KG1 (cell line): ENCODE measurements at regions not wholly inside any gene's neighbourhood (a gene's known extent, or its start where the extent isn't known, plus 50 kb on each side); places are given as distances from the start of the nearest gene placed in this dataset.

Source experiments
- DNase-seq: peaks from one replicate; lab custom pipeline; 2025; lab: John Stamatoyannopoulos, UW

GRCh38 chr4:4637710-4638109 is 95.9 kb upstream of the STX18 start:
- no peak for DNase-seq

DNA sequence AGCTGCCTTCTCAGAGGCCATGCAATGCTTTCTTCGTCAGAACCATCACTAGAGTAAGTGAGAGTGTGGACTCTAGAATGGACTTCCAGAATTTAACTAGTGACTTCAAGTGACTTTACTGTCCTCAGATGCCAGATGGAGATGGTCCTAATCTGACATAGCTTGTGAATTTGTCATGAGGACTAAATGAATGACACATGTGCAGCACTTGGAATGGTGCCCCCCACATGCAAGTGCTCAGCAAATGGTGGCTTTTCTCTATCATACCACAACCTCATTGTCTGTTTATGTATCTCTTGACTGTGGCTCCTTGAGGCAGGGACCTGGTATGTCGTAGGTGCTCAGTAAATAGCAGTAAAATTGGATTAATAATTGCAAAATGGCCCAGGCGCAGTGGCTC is 91.6 kb upstream of the STX18 start:
- DNase-seq = no peak

DNA sequence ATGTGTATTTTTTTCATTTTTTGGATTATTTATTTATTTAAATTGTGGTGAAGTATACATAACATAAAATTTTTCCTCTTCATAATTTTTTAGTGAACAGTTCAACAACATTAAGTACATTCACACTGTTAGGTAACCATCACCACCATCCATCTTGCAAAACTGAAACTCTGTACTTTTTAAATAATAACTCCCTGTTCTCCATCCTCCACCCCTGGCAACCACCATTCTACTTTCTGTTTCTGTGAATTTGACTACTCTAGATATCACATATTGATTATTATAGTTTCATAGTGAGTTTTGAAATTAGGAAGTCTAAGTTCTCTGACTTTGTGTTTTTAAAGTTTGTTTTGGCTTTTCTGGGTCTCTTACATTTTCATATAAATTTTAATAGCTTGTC is 89.3 kb upstream of the STX18 start:
- DNase-seq = no peak

DNA sequence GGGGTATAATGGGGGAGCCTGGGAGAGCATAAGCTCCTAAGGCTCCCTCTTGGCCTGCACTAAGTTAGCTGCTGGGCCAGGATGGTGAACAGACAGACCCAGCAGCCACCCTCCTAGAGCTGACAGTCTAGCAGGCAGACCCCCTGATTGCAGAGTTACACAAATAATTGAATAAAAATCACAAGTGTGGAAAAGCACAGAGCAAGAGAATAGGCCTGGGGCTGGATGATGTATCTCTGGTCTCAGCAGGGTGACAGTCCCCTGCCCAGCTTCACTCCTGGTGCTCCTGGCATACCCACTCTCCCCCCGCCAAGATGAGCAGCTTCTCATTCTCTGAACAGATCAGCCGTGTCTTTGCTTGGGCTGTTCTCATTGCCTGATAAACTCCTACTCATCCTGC is 86.1 kb upstream of the STX18 start:
- no peak for DNase-seq

- DNase-seq = no peak
Measured at GRCh38 chr4:4627111-4627510, 85.3 kb upstream of the STX18 start.

- DNase-seq = no peak
Measured at GRCh38 chr4:4625488-4625887, 83.6 kb upstream of the STX18 start.

DNA sequence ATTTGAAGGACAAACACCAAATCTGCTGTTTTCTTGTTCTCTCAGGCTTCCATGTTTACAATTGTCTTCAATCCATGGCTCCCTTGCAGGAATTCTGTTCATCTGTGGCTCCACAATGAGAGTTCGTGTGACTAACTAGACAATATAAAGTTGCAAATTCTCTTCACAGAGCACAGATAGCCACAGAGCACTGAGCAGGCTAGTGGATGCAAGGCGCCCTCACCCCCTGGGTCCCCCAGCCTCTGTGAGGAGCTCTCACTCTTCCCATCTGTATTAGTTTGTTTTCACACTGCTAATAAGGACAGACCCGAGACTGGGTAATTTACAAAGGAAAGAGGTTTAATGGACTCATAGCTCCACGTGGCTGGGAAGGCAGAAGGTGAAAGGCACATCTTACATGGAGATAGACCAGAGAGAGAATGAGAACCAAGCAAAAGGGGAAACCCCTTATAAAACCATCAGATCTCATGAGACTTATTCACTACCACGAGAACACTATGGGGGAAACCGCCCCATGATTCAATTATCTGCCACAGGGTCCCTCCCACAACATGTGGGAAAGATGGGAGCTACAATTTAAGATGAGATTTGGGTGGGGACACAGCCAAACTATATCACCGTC is 82.5 kb upstream of the STX18 start:
- DNase-seq = no peak

DNA sequence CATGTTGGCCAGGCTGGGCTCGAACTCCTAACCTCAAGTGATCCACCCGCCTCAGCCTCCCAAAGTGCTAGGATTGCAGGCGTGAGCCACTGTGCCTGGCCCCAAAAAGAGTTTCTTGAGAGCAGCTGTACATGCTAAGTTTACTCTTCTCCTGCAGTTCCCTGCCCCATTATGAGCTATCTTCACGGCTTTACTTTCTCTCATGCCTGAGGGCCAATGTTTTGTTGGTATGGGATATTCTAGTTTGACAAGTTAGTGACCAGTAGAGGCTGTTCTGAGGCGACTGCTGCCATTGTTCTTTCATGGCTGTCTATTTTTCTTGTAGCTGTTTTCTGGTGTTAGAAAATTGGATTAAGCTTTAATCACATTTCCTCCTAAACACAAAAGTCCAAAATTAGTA is 78.0 kb upstream of the STX18 start:
- DNase-seq = no peak

- DNase-seq = no peak
Measured at GRCh38 chr4:4618847-4619246, 77.0 kb upstream of the STX18 start.

- no peak for DNase-seq
Measured at GRCh38 chr4:4614925-4615678, 73.3 kb upstream of the STX18 start.

DNA sequence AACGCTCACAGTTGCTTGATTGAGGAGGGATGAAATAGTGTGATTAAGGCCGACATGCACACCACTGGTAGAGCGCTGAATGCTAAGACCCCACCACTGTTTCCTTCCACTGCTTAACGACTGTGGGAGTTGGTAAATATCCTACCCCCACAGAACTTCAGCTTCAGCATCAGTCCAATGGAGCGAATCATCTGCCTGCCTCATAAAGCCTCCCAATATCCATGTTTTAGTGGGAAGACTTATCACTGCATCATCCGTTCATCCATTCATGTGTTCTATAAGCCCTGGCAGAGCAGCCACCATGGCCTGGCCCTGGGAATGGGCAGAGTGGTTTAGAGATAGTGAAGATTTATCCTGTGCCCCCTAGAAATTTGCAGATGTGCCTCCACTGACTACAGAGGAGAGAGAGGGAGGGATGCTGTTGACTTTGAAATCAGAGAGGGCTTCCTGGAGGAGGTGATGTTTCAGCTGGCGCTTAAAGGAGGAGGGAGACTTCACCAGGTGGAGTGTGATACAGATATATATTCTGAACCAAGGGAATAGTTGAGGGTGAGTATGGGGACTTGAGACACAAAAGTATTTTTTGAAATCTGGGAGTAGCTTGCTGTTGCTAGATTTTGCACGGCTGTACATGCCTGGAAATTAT is 71.9 kb upstream of the STX18 start:
- DNase-seq = no peak

DNA sequence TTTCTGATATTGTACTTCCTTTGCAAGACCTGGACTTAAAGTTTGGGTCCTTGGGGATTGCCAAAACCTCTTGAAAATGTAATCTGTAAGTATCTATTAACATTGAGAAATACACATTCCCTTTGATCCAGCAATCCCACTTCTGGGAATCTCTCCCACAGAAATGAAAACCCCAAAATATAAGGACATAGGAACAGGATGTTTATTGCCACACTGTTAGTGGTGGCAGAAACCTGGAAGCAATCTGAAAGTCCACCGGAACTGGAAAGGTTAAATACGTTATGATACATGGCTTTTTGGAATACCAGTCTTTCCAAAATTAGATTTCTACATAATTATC is 71.2 kb upstream of the STX18 start:
- no peak for DNase-seq

DNA sequence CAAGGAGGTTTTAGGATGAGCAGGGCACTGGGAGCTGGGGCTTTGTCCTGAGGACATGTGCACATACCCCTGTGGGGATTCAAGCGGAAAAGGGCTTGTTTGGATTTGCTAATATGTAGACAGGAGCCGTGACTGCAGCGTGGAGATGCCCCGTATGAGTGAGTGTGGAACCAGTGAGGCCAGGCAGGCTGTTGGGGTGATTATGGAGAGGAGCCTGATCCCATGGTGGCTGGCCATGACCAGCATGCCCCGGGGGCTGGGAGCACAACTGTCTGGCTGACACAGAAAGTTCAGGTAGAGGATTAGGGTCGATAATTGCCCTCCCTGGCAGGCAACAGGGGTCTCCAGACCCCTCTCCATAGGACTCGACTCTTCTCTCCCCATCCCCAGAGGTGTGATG is 68.8 kb upstream of the STX18 start:
- no peak for DNase-seq

GRCh38 chr4:4609622-4610334 is 67.9 kb upstream of the STX18 start:
- no peak for DNase-seq

GRCh38 chr4:4608214-4608537 is 66.3 kb upstream of the STX18 start:
- DNase-seq = no peak

GRCh38 chr4:4607336-4608213 is 65.7 kb upstream of the STX18 start:
- DNase-seq = no peak

GRCh38 chr4:4606321-4606720 is 64.5 kb upstream of the STX18 start:
- no peak for DNase-seq

DNA sequence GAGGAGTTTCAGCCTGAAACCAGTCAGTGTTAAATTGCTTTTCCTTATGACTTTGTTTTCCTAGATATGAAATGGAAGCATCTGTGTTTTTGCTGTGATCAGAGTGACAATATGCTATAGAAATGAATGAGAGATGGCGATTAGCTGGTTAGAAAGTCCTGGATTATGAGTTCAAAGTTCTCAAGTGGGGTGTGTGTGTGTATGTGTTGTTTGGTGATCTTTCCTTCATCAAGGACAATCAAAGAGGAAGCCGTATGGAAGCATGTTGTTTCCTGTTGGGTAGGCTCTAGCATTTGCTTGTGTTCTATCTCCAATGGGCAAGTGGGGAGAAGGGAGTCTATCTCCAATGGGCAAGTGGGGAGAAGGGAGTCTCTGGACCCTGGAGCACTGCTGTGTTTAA is 64.0 kb upstream of the STX18 start:
- DNase-seq = no peak

GRCh38 chr4:4603592-4603991 is 61.7 kb upstream of the STX18 start:
- DNase-seq = no peak

GRCh38 chr4:4603067-4603466 is 61.2 kb upstream of the STX18 start:
- no peak for DNase-seq

DNA sequence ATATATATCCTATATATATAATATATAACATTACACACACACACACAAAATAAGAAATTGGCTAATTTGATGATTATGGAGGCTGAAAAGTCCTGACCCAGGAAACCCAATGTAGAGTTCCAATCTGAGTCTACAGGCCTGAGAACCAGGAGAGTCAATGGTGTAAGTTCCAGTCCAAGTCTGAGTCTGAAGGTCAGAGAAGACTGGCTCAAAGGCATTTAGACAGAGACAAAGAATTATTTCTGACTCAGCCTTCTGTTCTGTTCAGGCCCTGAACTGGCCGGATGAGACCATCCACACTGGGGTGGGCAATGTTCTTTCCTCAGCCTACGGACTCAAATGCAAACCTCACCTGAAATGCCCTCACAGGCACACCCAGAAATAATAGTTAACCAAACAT is 60.6 kb upstream of the STX18 start:
- DNase-seq = no peak

- DNase-seq = no peak
Measured at GRCh38 chr4:4601803-4602369, 60.0 kb upstream of the STX18 start.
